Middle frontal gyrus (tissue), 1 donor: ENCODE measurements at regions not wholly inside any gene's neighbourhood (a gene's known extent, or its start where the extent isn't known, plus 50 kb on each side); places are given as distances from the start of the nearest gene placed in this dataset.

ENCODE experiments used
- DNase-seq: peaks from one replicate; pipeline ENCODE4 v3.0.0-alpha.2; 2015; ENCODE audit warnings: low spot score; ENCODE audit errors: extremely low spot score

GRCh38 chr22:48979482-48979881 is 848.2 kb downstream of the BRD1 start:
- no peak for DNase-seq

GRCh38 chr22:48976556-48977535 is 850.8 kb downstream of the BRD1 start:
- DNase-seq = no peak

GRCh38 chr22:48975886-48976285 is 851.8 kb downstream of the BRD1 start:
- DNase-seq = no peak

DNA sequence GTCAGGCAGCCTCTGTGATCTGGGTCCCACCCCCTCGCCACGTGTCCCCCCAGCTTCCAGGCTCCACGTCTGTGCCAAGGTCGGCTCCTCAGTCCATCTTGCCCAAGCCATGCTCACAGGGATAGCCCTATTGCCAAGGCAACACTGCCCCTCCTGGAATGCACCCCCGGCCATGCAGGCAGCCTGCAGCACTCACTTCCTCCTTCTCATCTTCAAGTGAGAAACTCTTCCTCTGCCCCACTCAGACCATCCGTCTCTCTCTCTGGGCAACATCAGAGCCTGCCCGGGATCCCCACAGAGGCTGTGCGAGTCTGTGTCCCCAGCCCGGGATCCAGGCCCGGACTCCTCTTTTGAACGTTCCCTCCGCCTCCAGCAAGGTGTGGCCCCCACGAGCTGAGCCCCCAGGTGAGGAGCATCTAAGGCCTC is 852.3 kb downstream of the BRD1 start:
- DNase-seq = no peak

- DNase-seq = no peak
Measured at GRCh38 chr22:48974443-48975315, 853.0 kb downstream of the BRD1 start.

DNA sequence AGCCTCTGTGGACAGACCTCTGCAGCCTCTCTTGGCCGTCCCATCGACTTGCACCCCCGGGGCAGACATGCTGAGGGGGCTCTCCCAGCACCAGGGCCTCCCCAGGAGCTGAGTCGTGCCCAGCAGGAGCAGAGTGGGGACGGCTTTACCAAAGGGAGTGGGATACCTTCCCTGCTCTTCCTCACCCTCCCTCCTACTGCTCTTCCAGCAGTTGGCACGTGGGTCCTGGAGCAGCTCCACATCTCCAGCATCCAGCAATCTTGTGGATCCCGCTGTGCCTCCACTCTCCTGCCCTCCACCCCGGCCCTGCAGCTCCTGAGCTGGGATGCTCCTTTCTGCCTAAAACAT is 854.0 kb downstream of the BRD1 start:
- no peak for DNase-seq

DNA sequence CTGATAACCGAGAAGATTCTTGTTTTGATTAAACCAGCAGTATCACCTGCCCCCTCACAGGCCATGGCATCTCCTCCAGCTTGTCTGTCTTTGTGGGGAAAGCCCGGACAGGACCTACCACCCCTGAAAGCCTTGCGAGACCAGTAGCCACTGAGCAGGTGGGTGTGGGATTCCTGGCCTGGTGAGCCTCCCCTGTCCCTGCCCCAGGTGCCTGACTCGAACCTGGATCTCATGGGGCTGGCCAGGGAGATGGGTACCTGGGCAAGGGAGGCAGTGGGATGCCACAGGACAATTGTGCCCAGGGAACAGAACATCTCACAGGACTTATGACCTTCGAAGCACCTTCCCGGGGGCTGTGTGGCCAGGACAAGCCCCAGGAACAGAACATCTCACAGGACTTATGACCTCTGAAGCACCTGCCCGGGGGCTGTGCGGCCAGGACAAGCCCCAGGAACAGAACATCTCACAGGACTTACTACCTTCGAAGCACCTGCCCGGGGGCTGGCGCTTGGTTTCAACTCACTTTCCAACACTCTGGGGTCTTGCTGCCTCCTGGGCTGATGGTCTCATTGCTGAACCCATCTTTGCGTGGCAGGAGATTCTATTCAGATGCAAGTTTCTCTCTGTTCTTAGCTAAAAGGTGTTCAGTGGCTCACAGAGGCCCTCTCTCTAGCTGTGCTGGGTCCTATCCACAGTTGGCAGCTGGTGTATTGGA is 854.5 kb downstream of the BRD1 start:
- no peak for DNase-seq

DNA sequence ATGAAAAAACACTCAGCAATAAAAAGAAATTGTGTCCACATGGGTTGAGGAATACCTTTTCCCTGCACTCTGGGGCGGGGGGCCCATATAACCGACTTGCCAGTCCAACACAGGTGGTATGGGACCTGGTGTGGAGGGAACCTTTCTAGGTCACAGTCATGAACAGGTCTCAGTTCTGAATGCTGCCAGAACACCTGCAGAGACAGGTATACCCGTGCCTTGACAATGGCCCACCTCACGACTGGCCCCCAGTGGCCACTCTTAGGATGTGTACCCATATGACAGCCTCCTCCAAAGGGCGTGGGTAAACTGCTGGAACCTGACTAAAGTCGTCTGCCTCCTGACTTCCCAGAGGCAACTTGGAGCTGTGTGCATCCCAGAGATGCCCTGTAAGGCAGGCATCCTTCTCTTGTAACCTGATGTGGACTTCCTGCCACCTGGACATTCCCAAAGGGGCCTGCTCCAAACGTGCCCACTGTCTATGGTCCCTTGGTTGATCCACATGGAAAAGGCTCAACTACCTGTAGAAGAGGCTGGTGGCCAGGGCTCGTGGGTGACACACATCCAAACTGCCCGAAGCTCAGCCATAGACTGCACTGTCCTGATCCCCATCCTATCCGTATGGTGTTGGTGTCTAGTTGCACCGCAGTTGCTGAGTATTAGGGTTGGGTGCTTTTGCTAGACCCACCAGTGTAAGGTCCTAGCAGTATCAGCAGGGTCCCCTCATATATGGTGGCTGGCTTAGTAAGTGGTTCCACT is 859.3 kb downstream of the BRD1 start:
- DNase-seq = no peak

DNA sequence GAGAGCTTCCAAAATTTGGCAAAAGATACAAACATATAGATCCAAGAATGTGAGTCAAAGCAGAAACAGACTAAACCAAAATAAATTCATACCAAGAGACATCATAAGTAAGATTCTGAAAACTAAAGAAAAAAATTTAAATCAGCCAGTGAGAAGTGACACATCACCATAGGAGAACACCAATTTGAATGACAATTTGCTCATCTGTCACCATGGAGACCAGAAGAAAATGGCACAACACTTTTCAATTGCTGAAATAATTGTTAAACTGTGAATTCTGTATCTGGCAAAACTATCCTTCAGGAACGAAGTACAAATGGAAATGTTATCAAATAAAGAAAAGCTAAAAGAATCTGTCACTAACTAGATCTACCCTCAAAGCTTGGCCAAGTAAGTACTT is 864.3 kb downstream of the BRD1 start:
- DNase-seq = no peak

GRCh38 chr22:48961705-48962104 is 866.0 kb downstream of the BRD1 start:
- DNase-seq = no peak

DNA sequence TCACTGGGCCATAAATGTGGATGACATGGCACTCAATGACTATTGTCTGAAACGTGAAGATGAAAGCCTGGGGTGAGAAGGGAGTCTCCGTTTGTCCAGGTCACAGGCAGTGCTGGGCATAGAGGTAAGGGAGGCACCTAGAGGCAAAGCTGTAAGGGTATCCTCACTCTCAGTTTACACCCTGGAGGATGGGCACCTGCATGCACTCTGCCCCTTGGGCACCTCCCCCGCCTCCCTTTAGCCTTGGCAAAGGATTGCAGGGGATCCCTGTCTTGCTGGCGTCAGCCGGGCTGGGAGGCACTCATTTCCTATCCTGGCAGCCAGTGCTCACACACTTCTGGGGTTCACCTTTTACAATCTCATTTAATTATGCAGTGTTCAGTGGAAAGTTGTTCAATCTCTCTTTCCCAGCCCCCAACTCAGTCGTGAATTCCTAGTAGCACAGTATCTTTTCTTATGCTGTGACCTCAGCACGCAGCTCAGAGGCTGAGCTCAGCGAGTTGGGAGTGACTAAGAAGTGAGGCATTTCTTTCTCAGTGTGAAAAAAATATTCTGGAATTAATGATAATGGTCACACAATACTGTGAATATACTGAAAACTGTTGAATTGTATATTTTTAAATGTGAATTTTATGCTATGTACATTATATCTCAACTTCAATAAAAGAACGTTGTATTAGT is 866.6 kb downstream of the BRD1 start:
- DNase-seq = no peak

- DNase-seq = no peak
Measured at GRCh38 chr22:48960576-48960975, 867.1 kb downstream of the BRD1 start.

- no peak for DNase-seq
Measured at GRCh38 chr22:48959496-48959895, 868.2 kb downstream of the BRD1 start.

- DNase-seq = no peak
Measured at GRCh38 chr22:48957987-48958321, 869.7 kb downstream of the BRD1 start.

- no peak for DNase-seq
Measured at GRCh38 chr22:48957311-48957986, 870.2 kb downstream of the BRD1 start.

- DNase-seq = no peak
Measured at GRCh38 chr22:48955351-48956311, 872.0 kb downstream of the BRD1 start.

DNA sequence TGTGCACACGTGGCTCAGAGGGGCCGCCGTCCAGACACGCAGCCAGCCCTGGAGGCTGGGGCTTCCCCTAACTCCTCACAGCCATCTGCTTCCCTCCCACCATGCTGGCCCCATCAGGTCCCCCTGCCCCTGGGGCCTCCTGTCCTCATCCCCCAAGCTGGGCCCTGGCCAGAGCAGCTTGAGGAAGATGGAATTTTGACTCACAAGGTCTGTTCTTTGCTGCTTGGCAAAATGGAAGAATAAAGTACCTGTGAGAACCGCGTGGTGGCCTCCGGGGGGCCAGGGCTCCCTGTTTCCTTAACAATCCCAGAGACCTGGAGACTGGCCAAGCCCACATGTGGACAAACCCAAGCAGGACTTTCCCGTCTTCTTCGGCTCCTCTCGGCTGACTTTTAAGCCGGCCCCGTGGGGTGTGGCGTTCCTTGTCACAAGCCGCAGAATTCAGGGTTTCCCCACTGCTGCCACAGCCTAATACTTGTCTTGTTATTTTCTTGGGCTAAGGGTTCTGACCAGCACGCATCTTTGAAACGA is 872.8 kb downstream of the BRD1 start:
- DNase-seq = no peak

- DNase-seq = no peak
Measured at GRCh38 chr22:48953830-48954229, 873.8 kb downstream of the BRD1 start.
